ENCODE measurements at regions not wholly inside any gene's neighbourhood (a gene's known extent, or its start where the extent isn't known, plus 50 kb on each side); places are given as distances from the start of the nearest gene placed in this dataset.

DNA sequence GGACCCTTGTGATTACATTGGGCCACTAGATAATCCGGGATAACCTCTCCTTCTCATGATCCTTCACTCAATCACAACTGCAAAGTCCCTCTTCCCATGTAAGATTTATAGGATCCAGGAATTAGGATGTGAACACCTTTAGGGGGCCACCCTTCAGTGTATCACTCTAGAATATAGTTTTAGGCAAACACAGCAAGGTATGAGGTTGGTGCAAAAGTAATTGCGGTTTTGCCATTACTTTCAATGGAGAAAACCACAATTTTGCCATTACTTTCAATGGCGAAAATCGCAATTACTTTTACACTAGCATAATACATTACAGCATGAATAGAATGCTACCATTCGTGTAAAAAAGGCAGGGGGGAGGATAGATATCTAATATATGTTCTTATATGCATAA is 104.0 kb downstream of the BAMBI start:
- DNase-seq (ENCODE audit: low spot score, unreplicated experiment), result no peak
- TF ChIP-seq, protein P1, sequence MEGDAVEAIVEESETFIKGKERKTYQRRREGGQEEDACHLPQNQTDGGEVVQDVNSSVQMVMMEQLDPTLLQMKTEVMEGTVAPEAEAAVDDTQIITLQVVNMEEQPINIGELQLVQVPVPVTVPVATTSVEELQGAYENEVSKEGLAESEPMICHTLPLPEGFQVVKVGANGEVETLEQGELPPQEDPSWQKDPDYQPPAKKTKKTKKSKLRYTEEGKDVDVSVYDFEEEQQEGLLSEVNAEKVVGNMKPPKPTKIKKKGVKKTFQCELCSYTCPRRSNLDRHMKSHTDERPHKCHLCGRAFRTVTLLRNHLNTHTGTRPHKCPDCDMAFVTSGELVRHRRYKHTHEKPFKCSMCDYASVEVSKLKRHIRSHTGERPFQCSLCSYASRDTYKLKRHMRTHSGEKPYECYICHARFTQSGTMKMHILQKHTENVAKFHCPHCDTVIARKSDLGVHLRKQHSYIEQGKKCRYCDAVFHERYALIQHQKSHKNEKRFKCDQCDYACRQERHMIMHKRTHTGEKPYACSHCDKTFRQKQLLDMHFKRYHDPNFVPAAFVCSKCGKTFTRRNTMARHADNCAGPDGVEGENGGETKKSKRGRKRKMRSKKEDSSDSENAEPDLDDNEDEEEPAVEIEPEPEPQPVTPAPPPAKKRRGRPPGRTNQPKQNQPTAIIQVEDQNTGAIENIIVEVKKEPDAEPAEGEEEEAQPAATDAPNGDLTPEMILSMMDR (IDR thresholded peaks at IDR 0.05; ENCODE audit: unreplicated experiment), result no peak
- no peaks in the 10 kb centered on the region for H3K36me3 Mint-ChIP-seq (ENCODE audit: insufficient read depth)

GRCh38 chr10:28783087-28783486 is 105.8 kb downstream of the BAMBI start:
- Mint-ChIP-seq H3K9me3 (ENCODE audit: low read depth) (no peaks in the 10 kb centered on the region), H3K36me3 (ENCODE audit: insufficient read depth) (no peaks in the 10 kb centered on the region), H3K4me3 (ENCODE audit: low read depth) (no peak overlapping the region), H3K27me3 (no peaks in the 10 kb centered on the region), H3K27ac (no peak overlapping the region), H3K4me1 (ENCODE audit: low read depth) (peaks cover 11% of the 10 kb centered on the region)
- TF ChIP-seq, protein P1 (IDR thresholded peaks at IDR 0.05; ENCODE audit: unreplicated experiment), result no peak
- no peak for DNase-seq (ENCODE audit: low spot score, unreplicated experiment)

More for the DNA sequence above, 104.0 kb downstream of the BAMBI start:
- Mint-ChIP-seq H3K4me1 (ENCODE audit: low read depth) (peaks cover 11% of the 10 kb centered on the region), H3K27me3 (no peaks in the 10 kb centered on the region), H3K27ac (no peak overlapping the region), H3K9me3 (ENCODE audit: low read depth) (no peaks in the 10 kb centered on the region), H3K4me3 (ENCODE audit: low read depth) (no peak overlapping the region)

DNA sequence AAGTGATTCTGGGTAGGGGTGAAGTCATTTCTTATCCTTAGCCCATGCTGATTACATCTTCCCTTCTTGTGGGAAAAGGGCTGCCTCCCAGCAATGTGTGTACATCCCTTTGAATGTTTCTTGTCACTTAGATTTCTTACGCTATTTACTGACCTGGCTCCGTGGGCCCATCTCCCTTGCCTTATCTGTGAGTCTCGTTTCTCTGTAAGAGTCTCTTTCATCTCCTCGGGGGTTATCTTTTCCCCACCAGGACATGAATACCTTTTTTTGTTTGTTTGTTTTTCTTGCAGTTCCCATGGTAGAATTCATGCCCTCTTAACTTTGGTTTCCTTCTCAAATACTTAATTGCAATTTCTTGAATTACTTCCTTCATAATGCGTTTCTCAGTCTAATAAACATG is 107.7 kb downstream of the BAMBI start:
- no peak overlapping the region for H3K4me3 Mint-ChIP-seq (ENCODE audit: low read depth)
- H3K27ac Mint-ChIP-seq, result no peak overlapping the region
- H3K4me1 Mint-ChIP-seq (ENCODE audit: low read depth), result peaks cover 22% of the 10 kb centered on the region
- no peaks in the 10 kb centered on the region for H3K9me3 Mint-ChIP-seq (ENCODE audit: low read depth)
- H3K36me3 Mint-ChIP-seq (ENCODE audit: insufficient read depth), result no peaks in the 10 kb centered on the region
- H3K27me3 Mint-ChIP-seq, result no peaks in the 10 kb centered on the region
- TF ChIP-seq, protein P1 (IDR thresholded peaks at IDR 0.05; ENCODE audit: unreplicated experiment), result no peak
- DNase-seq (ENCODE audit: low spot score, unreplicated experiment), result no peak

GRCh38 chr10:28788252-28788651 is 110.9 kb downstream of the BAMBI start:
- Mint-ChIP-seq H3K36me3 (ENCODE audit: insufficient read depth) (no peaks in the 10 kb centered on the region), H3K4me1 (ENCODE audit: low read depth) (peaks cover 24% of the 10 kb centered on the region), H3K4me3 (ENCODE audit: low read depth) (no peak overlapping the region), H3K27me3 (peaks cover 3% of the 10 kb centered on the region), H3K9me3 (ENCODE audit: low read depth) (no peaks in the 10 kb centered on the region), H3K27ac (no peak overlapping the region)
- TF ChIP-seq, protein P1 (IDR thresholded peaks at IDR 0.05; ENCODE audit: unreplicated experiment), result no peak
- no peak for DNase-seq (ENCODE audit: low spot score, unreplicated experiment)

GRCh38 chr10:28788762-28789161 is 111.4 kb downstream of the BAMBI start:
- no peak for DNase-seq (ENCODE audit: low spot score, unreplicated experiment)
- Mint-ChIP-seq H3K36me3 (ENCODE audit: insufficient read depth) (no peaks in the 10 kb centered on the region), H3K27me3 (peaks cover 3% of the 10 kb centered on the region), H3K27ac (no peak overlapping the region), H3K4me3 (ENCODE audit: low read depth) (no peak overlapping the region), H3K4me1 (ENCODE audit: low read depth) (peaks cover 23% of the 10 kb centered on the region), H3K9me3 (ENCODE audit: low read depth) (no peaks in the 10 kb centered on the region)
- TF ChIP-seq, protein P1 (IDR thresholded peaks at IDR 0.05; ENCODE audit: unreplicated experiment), result no peak

Data from progenitor cell of endocrine pancreas (in vitro differentiated cells).